ENCODE measurements at regions not wholly inside any gene's neighbourhood (a gene's known extent, or its start where the extent isn't known, plus 50 kb on each side); places are given as distances from the start of the nearest gene placed in this dataset.

DNA sequence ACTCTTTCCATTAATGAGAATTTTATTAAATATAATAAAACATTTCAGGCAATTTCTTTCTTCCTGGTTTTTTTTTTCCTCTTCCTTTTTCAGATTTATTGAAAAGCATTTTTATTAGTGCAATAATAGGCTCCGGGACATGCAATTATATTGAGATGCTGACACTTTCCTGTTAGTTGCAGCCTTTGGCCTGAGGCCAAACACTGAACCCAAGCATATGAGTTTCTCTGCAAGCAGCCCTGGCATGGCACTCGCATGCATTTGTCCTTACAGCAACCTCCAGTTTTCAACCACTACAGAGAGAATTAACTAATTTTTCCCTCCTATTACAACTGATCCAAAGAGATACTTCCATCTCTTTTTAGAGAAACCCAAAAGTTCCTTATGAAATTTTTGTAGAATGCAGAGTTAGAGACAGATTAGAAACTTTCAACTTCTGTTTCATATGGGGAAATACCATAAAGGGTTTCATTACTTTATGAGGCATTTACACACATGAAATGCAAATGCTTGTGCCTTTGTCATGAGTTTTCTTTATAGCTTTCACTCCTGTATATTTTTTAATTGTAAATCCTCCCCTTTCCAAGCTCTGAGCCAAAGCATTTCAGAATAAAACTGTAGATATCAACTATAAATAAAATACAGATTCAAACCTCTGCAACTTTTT, 183.0 kb downstream of the CETN3 start:
- no peak for TF ChIP-seq ARNTL (CRISPR knock-in tag; IDR thresholded peaks at IDR 0.05; ENCODE audit: borderline replicate concordance, low read depth)
- ATAC-seq: no peak

- no peak for ATAC-seq
- TF ChIP-seq RARB (CRISPR knock-in tag; IDR thresholded peaks at IDR 0.05): no peak
- TF ChIP-seq ZFP30 (CRISPR knock-in tag; IDR thresholded peaks at IDR 0.05): no peak
- no peak for TF ChIP-seq POU6F1 (CRISPR knock-in tag; IDR thresholded peaks at IDR 0.05; ENCODE audit: borderline replicate concordance, low read depth)
- no peak for TF ChIP-seq CSRNP3 (CRISPR knock-in tag; IDR thresholded peaks at IDR 0.05)
- no peak for TF ChIP-seq TOX (CRISPR knock-in tag; IDR thresholded peaks at IDR 0.05; ENCODE audit: borderline replicate concordance)
- TF ChIP-seq ZFP3 (CRISPR knock-in tag; IDR thresholded peaks at IDR 0.05): no peak
- no peak for TF ChIP-seq ZNF8 (CRISPR knock-in tag; IDR thresholded peaks at IDR 0.05)
- TF ChIP-seq CREB5 (CRISPR knock-in tag; IDR thresholded peaks at IDR 0.05; ENCODE audit: low read depth): no peak
Measured at GRCh38 chr5:90224342-90224741, 185.2 kb downstream of the CETN3 start.

- no peak for ATAC-seq
- TF ChIP-seq POU6F1 (CRISPR knock-in tag; IDR thresholded peaks at IDR 0.05; ENCODE audit: borderline replicate concordance, low read depth) (no peak), RARB (CRISPR knock-in tag; IDR thresholded peaks at IDR 0.05) (no peak), TCF4 (CRISPR knock-in tag; IDR thresholded peaks at IDR 0.05; ENCODE audit: borderline replicate concordance) (no peak), ZNF8 (CRISPR knock-in tag; IDR thresholded peaks at IDR 0.05) (no peak), ARNTL (CRISPR knock-in tag; IDR thresholded peaks at IDR 0.05; ENCODE audit: borderline replicate concordance, low read depth) (no peak), ISL1 (CRISPR knock-in tag; IDR thresholded peaks at IDR 0.05) (no peak)
- TF ChIP-seq, protein P1, sequence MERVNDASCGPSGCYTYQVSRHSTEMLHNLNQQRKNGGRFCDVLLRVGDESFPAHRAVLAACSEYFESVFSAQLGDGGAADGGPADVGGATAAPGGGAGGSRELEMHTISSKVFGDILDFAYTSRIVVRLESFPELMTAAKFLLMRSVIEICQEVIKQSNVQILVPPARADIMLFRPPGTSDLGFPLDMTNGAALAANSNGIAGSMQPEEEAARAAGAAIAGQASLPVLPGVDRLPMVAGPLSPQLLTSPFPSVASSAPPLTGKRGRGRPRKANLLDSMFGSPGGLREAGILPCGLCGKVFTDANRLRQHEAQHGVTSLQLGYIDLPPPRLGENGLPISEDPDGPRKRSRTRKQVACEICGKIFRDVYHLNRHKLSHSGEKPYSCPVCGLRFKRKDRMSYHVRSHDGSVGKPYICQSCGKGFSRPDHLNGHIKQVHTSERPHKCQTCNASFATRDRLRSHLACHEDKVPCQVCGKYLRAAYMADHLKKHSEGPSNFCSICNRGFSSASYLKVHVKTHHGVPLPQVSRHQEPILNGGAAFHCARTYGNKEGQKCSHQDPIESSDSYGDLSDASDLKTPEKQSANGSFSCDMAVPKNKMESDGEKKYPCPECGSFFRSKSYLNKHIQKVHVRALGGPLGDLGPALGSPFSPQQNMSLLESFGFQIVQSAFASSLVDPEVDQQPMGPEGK (CRISPR knock-in tag; IDR thresholded peaks at IDR 0.05; ENCODE audit: borderline replicate concordance): no peak
- TF ChIP-seq, protein P2, sequence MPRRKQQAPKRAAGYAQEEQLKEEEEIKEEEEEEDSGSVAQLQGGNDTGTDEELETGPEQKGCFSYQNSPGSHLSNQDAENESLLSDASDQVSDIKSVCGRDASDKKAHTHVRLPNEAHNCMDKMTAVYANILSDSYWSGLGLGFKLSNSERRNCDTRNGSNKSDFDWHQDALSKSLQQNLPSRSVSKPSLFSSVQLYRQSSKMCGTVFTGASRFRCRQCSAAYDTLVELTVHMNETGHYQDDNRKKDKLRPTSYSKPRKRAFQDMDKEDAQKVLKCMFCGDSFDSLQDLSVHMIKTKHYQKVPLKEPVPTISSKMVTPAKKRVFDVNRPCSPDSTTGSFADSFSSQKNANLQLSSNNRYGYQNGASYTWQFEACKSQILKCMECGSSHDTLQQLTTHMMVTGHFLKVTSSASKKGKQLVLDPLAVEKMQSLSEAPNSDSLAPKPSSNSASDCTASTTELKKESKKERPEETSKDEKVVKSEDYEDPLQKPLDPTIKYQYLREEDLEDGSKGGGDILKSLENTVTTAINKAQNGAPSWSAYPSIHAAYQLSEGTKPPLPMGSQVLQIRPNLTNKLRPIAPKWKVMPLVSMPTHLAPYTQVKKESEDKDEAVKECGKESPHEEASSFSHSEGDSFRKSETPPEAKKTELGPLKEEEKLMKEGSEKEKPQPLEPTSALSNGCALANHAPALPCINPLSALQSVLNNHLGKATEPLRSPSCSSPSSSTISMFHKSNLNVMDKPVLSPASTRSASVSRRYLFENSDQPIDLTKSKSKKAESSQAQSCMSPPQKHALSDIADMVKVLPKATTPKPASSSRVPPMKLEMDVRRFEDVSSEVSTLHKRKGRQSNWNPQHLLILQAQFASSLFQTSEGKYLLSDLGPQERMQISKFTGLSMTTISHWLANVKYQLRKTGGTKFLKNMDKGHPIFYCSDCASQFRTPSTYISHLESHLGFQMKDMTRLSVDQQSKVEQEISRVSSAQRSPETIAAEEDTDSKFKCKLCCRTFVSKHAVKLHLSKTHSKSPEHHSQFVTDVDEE (CRISPR knock-in tag; IDR thresholded peaks at IDR 0.05): no peak
Measured at GRCh38 chr5:90223756-90224155, 185.8 kb downstream of the CETN3 start.

DNA sequence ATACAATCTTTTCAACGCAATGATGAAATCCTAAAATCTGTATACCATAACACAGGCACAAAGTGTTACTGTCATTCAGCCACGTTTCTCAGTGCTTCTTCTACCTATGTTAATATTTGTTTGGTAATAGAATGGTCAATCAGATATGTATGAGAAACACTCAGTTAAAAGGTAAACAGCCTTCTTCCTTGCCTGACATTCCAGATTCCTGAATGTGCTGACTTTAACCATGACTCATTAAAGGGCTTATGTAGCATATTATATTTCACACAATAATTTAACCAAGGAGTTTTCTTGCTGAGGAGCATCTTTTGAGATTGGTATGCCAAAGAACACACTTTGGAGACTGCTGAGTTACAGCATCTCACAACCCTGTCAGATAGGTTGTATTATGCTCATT, 187.6 kb downstream of the CETN3 start:
- peak; percentile 86 for ATAC-seq
- TF ChIP-seq ISL1 (CRISPR knock-in tag; IDR thresholded peaks at IDR 0.05) (no peak), ZNF565 (CRISPR knock-in tag; conservative IDR thresholded peaks at IDR 0.05; ENCODE audit: low read depth) (no peak), ZC3H10 (CRISPR knock-in tag; IDR thresholded peaks at IDR 0.05) (no peak), ZNF8 (CRISPR knock-in tag; IDR thresholded peaks at IDR 0.05) (no peak), TOX (CRISPR knock-in tag; IDR thresholded peaks at IDR 0.05; ENCODE audit: borderline replicate concordance) (no peak), POU6F1 (CRISPR knock-in tag; IDR thresholded peaks at IDR 0.05; ENCODE audit: borderline replicate concordance, low read depth) (no peak), CSRNP3 (CRISPR knock-in tag; IDR thresholded peaks at IDR 0.05) (no peak), CSDC2 (CRISPR knock-in tag; IDR thresholded peaks at IDR 0.05) (no peak), ZNF70 (CRISPR knock-in tag; IDR thresholded peaks at IDR 0.05) (no peak), TCF4 (CRISPR knock-in tag; IDR thresholded peaks at IDR 0.05; ENCODE audit: borderline replicate concordance) (no peak)
- TF ChIP-seq, protein P1 (CRISPR knock-in tag; IDR thresholded peaks at IDR 0.05; ENCODE audit: borderline replicate concordance): no peak
